ENCODE measurements at regions not wholly inside any gene's neighbourhood (a gene's known extent, or its start where the extent isn't known, plus 50 kb on each side); places are given as distances from the start of the nearest gene placed in this dataset.

DNA sequence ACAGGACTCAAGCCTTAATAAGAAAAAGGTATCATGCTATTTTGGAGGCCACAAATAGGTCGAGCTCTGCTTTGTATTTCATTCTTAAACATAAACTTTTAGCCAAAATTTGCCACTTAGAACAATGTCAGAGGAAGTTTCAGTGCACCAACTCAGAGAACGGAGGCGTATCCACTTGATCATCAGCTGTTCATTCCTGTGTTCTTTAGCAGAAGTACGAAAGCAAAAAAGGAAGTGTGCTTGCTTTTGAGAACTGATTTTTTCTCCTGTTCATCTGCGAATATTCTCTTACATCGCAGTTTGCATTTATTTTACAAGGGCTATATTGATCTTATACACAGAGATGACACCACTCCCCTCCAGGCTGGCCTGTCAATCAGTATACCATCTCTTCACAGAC lies 188.6 kb upstream of the SOX5 start:
- intact Hi-C loops (cut with micrococcal nuclease; ENCODE audit: unreplicated experiment) = no loop called here
- peaks cover 8% of the 10 kb centered on the region for H3K4me1 ChIP-seq (ENCODE audit: insufficient read depth, low read length)
- no peaks in the 10 kb centered on the region for H3K79me2 ChIP-seq (ENCODE audit: insufficient read depth, low read length)
- ChIA-PET CTCF (ENCODE audit: low intra/inter-chr PET ratio, low total read pairs) (no interaction called here), POLR2A (no interaction called here)
- DNase-seq (ENCODE audit: low spot score) = no peak
- no TSS peak for BruUV-seq (replicated peaks)
- no peak overlapping the region for H3K4me3 ChIP-seq (replicated peaks in 1 of 3; ENCODE audit: insufficient read depth in 1 of 3, low read depth in 2 of 3, low read length in 3 of 3)
- no peaks in the 10 kb centered on the region for H3K36me3 ChIP-seq (replicated peaks in 1 of 2; ENCODE audit: control insufficient read depth in 1 of 2, insufficient read depth in 2 of 2, low read length in 2 of 2)
- no peaks in the 10 kb centered on the region for H4K20me1 ChIP-seq (ENCODE audit: insufficient read depth, low read length)
- H3K4me2 ChIP-seq (ENCODE audit: low read depth, low read length) = no peak overlapping the region
- 61% methylated on average over 6 of the region's 6 CpGs for WGBS (ENCODE audit: low lambda C conversion rate)
- H3K9me3 ChIP-seq (ENCODE audit: low read length) = no peaks in the 10 kb centered on the region
- in situ Hi-C loops (cut with HindIII; ENCODE audit: extremely low pct_ligation_motif_present, low pct_unique_long_range_greater_than_20kb) = no loop called here
- FAIRE-seq = no peak
- H3K9ac ChIP-seq (ENCODE audit: insufficient read depth, low read depth, low read length) = no peak overlapping the region
- TF ChIP-seq ZNF143 (CRISPR knock-in tag; IDR thresholded peaks at IDR 0.05) = no peak
- no peak overlapping the region for H3K27ac ChIP-seq (ENCODE audit: extremely low read length, insufficient read depth, low read length)
- no peak overlapping the region for H2AFZ ChIP-seq (ENCODE audit: low read length)
- no peak for ATAC-seq
- no peaks in the 10 kb centered on the region for H3K27me3 ChIP-seq (ENCODE audit: control insufficient read depth in 1 of 2, insufficient read depth in 2 of 2, low read length in 2 of 2)

DNA sequence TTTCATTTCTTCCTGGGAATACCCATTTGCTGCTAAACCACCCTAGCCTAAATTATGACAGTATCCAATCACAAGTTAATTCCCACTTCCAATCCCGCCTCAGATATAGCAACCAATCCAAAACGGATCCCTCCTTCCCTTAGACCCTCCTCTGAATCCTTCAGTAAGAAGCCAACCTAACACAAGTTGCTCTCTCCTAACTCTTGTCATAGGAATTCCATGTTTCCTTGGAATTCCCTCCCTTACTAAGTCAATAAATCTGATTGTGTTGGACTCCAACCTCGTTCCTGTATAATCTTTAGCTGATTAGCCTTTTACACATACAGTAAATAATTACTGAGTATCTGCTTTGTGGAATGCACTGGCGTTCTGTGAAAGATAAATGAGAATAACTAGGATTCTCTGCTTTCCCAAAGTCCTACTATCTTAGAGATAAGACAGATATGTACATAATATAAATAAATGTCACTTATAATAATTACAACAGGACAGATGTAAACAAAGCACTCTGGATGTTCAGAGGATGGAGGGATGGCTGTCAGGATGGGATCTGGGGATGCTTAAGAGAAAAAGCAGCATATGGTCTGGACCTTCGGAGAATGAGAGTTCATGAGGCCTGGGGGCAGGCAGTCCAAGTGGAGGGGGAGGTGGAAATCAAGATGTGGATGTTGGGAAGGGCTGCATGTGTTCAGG lies 185.8 kb upstream of the SOX5 start:
- Histone ChIP-seq H3K4me2 (ENCODE audit: low read depth, low read length) (no peak overlapping the region), H4K20me1 (ENCODE audit: insufficient read depth, low read length) (no peaks in the 10 kb centered on the region), H3K4me3 (replicated peaks in 1 of 3; ENCODE audit: insufficient read depth in 1 of 3, low read depth in 2 of 3, low read length in 3 of 3) (no peak overlapping the region), H3K4me1 (ENCODE audit: insufficient read depth, low read length) (peaks cover 8% of the 10 kb centered on the region), H3K9me3 (ENCODE audit: low read length) (no peaks in the 10 kb centered on the region), H3K27ac (ENCODE audit: extremely low read length, insufficient read depth, low read length) (no peak overlapping the region), H2AFZ (ENCODE audit: low read length) (no peak overlapping the region), H3K27me3 (ENCODE audit: control insufficient read depth in 1 of 2, insufficient read depth in 2 of 2, low read length in 2 of 2) (no peaks in the 10 kb centered on the region), H3K36me3 (replicated peaks in 1 of 2; ENCODE audit: control insufficient read depth in 1 of 2, insufficient read depth in 2 of 2, low read length in 2 of 2) (no peaks in the 10 kb centered on the region), H3K9ac (ENCODE audit: insufficient read depth, low read depth, low read length) (no peak overlapping the region), H3K79me2 (ENCODE audit: insufficient read depth, low read length) (no peaks in the 10 kb centered on the region)
- no peak for DNase-seq (ENCODE audit: low spot score)
- ChIA-PET CTCF (ENCODE audit: low intra/inter-chr PET ratio, low total read pairs) (no interaction called here), POLR2A (no interaction called here)
- BruUV-seq (replicated peaks) = no TSS peak
- TF ChIP-seq ZNF839 (CRISPR knock-in tag; IDR thresholded peaks at IDR 0.05; ENCODE audit: borderline replicate concordance) (no peak), ZNF136 (CRISPR knock-in tag; IDR thresholded peaks at IDR 0.05; ENCODE audit: low read depth) (no peak), JUNB (CRISPR knock-in tag; IDR thresholded peaks at IDR 0.05; ENCODE audit: borderline replicate concordance) (no peak), GLI4 (CRISPR knock-in tag; IDR thresholded peaks at IDR 0.05; ENCODE audit: borderline replicate concordance) (no peak)
- TF ChIP-seq, protein P1, sequence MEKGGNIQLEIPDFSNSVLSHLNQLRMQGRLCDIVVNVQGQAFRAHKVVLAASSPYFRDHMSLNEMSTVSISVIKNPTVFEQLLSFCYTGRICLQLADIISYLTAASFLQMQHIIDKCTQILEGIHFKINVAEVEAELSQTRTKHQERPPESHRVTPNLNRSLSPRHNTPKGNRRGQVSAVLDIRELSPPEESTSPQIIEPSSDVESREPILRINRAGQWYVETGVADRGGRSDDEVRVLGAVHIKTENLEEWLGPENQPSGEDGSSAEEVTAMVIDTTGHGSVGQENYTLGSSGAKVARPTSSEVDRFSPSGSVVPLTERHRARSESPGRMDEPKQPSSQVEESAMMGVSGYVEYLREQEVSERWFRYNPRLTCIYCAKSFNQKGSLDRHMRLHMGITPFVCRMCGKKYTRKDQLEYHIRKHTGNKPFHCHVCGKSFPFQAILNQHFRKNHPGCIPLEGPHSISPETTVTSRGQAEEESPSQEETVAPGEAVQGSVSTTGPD (CRISPR knock-in tag; IDR thresholded peaks at IDR 0.05) = no peak
- TF ChIP-seq, protein P2, sequence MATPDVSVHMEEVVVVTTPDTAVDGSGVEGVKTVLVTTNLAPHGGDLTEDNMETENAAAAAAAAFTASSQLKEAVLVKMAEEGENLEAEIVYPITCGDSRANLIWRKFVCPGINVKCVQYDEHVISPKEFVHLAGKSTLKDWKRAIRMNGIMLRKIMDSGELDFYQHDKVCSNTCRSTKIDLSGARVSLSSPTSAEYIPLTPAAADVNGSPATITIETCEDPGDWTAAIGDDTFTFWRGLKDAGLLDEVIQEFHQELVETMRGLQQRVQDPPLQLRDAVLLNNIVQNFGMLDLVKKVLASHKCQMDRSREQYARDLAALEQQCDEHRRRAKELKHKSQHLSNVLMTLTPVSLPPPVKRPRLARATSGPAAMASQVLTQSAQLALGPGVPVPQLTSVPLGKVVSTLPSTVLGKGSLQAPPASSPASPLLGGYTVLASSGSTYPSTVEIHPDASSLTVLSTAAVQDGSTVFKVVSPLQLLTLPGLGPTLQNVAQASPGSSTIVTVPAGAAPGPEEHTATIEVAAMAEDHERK (CRISPR knock-in tag; IDR thresholded peaks at IDR 0.05; ENCODE audit: low read depth) = no peak
- intact Hi-C loops (cut with micrococcal nuclease; ENCODE audit: unreplicated experiment) (no loop called here), in situ Hi-C loops (cut with HindIII; ENCODE audit: extremely low pct_ligation_motif_present, low pct_unique_long_range_greater_than_20kb) (no loop called here)
- FAIRE-seq = no peak
- 24% methylated on average over 5 of the region's 5 CpGs for WGBS (ENCODE audit: low lambda C conversion rate)
- no peak for ATAC-seq

Measured in HepG2 (cell line).